ENCODE measurements at regions not wholly inside any gene's neighbourhood (a gene's known extent, or its start where the extent isn't known, plus 50 kb on each side); places are given as distances from the start of the nearest gene placed in this dataset.

GRCh38 chr22:22813126-22814075 is 74.2 kb upstream of the IGLL5 start:
- Mint-ChIP-seq H3K4me1 (ENCODE audit: low read depth) (peaks cover 81% of the 10 kb centered on the region), H3K4me3 (no peak overlapping the region), H3K9me3 (no peaks in the 10 kb centered on the region), H3K27me3 (no peaks in the 10 kb centered on the region), H3K27ac (peak overlapping the region; percentile 66), H3K36me3 (ENCODE audit: low read depth) (no peaks in the 10 kb centered on the region)
- Histone ChIP-seq H3K36me3 (ENCODE audit: insufficient read depth, low read length) (no peaks in the 10 kb centered on the region), H3K9me3 (ENCODE audit: control insufficient read depth in 1 of 2, insufficient read depth in 1 of 2, low read length in 2 of 2) (no peaks in the 10 kb centered on the region), H3K4me3 (ENCODE audit: low read length) (no peak overlapping the region), H3K27ac (ENCODE audit: low read depth in 1 of 2, low read length in 2 of 2) (no peak overlapping the region), H3K27me3 (ENCODE audit: control insufficient read depth in 1 of 2, insufficient read depth in 2 of 2, low read length in 2 of 2) (no peaks in the 10 kb centered on the region), H3K4me1 (ENCODE audit: insufficient read depth, low read length) (peaks cover 83% of the 10 kb centered on the region)
- intact Hi-C loops (cut with DNase I, micrococcal nuclease): no loop called here
- ATAC-seq (ENCODE audit: poor library complexity) (no peak), DNase-seq (no peak)
- no peak for TF ChIP-seq CTCF (IDR thresholded peaks at IDR 0.05)
- ChIA-PET POLR2A (interaction anchor here (1.1 kb wide), 1 partner anchor 11 kb away, joined by 3 read pairs; no protein-coding TSS in a partner anchor), CTCF (interaction anchor here (0.9 to 1.3 kb wide), 2 partner anchors 11 to 64 kb away, joined by 3 to 5 read pairs; no protein-coding TSS in a partner anchor)

GRCh38 chr22:22814666-22815396 is 72.8 kb upstream of the IGLL5 start:
- Histone ChIP-seq H3K36me3 (ENCODE audit: insufficient read depth, low read length) (no peaks in the 10 kb centered on the region), H3K4me1 (ENCODE audit: insufficient read depth, low read length) (peaks cover 96% of the 10 kb centered on the region), H3K27me3 (ENCODE audit: control insufficient read depth in 1 of 2, insufficient read depth in 2 of 2, low read length in 2 of 2) (no peaks in the 10 kb centered on the region), H3K9me3 (ENCODE audit: control insufficient read depth in 1 of 2, insufficient read depth in 1 of 2, low read length in 2 of 2) (no peaks in the 10 kb centered on the region), H3K4me3 (ENCODE audit: low read length) (no peak overlapping the region), H3K27ac (ENCODE audit: low read depth in 1 of 2, low read length in 2 of 2) (peak overlapping the region in 1 of 2 donors; percentile 78)
- H3K4me3 Mint-ChIP-seq: no peak overlapping the region
- peak overlapping the region; percentile 97 for H3K27ac Mint-ChIP-seq
- DNase-seq (no peak), ATAC-seq (ENCODE audit: poor library complexity) (no peak)
- peaks cover 82% of the 10 kb centered on the region for H3K4me1 Mint-ChIP-seq (ENCODE audit: low read depth)
- no peaks in the 10 kb centered on the region for H3K36me3 Mint-ChIP-seq (ENCODE audit: low read depth)
- ChIA-PET CTCF (interaction anchor here (0.8 kb wide), 1 partner anchor 51 kb away, joined by 3 read pairs; no protein-coding TSS in a partner anchor), POLR2A (interaction anchor here (0.8 to 1.9 kb wide), 2 partner anchors 13 to 34 kb away, joined by 3 to 7 read pairs; no protein-coding TSS in a partner anchor)
- H3K27me3 Mint-ChIP-seq: no peaks in the 10 kb centered on the region
- no peaks in the 10 kb centered on the region for H3K9me3 Mint-ChIP-seq
- intact Hi-C loops (cut with DNase I, micrococcal nuclease): no loop called here
- no peak for TF ChIP-seq CTCF (IDR thresholded peaks at IDR 0.05)

DNA sequence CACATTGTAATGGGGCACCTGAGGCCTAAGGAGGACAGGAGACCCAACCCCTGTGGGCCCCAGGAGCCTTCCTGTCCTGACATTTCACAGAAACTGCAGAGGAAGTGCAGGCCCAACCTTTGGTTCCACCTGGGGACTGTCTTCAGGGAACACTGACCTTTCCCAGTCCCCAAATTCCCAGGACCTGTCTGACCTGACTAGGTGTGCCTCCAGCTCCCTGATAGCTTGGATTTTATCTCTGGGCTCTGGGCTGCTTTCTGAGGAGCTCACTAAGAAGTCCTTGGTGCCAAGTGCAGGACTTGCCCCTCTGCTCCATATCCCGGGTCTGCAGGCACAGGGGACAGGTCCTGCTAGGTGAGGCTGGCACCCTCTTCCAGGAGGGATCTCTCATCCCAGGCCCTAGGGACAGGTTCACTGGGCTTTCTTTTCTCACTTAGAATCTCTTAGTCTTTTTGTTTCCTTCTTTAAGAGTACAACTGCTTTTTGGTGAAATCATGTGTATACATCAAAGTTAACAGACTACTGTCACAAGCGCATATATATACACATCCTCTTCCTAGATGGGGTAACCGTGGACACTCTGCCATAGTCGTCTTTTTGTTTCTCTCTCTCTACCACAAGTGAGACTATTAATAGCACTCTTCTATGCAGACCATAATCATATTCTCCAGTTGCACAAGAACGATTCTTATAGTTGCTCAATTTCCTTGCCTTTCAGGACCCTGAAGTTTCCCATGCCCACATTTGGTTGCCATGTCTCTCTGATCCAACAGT is 72.0 kb upstream of the IGLL5 start:
- Histone ChIP-seq H3K27me3 (ENCODE audit: control insufficient read depth in 1 of 2, insufficient read depth in 2 of 2, low read length in 2 of 2) (no peaks in the 10 kb centered on the region), H3K27ac (ENCODE audit: low read depth in 1 of 2, low read length in 2 of 2) (peak overlapping the region; percentile 8 to 78), H3K36me3 (ENCODE audit: insufficient read depth, low read length) (no peaks in the 10 kb centered on the region), H3K4me1 (ENCODE audit: insufficient read depth, low read length) (peaks cover 96% of the 10 kb centered on the region), H3K4me3 (ENCODE audit: low read length) (no peak overlapping the region), H3K9me3 (ENCODE audit: control insufficient read depth in 1 of 2, insufficient read depth in 1 of 2, low read length in 2 of 2) (no peaks in the 10 kb centered on the region)
- no peaks in the 10 kb centered on the region for H3K27me3 Mint-ChIP-seq
- H3K36me3 Mint-ChIP-seq (ENCODE audit: low read depth): no peaks in the 10 kb centered on the region
- TF ChIP-seq CTCF (IDR thresholded peaks at IDR 0.05): no peak
- intact Hi-C loops (cut with DNase I, micrococcal nuclease): loop anchor here in 1 of 2 experiments (2.0 kb wide), 1 partner anchor 27 kb away; no protein-coding TSS in a partner anchor
- no peak for ATAC-seq (ENCODE audit: poor library complexity)
- ChIA-PET CTCF (interaction anchor here (0.8 kb wide), 1 partner anchor 50 kb away, joined by 3 read pairs; no protein-coding TSS in a partner anchor), POLR2A (interaction anchor here (0.8 to 2.0 kb wide), 4 partner anchors 8 to 62 kb away, joined by 3 to 7 read pairs (median 4); no protein-coding TSS in a partner anchor)
- peaks cover 90% of the 10 kb centered on the region for H3K4me1 Mint-ChIP-seq (ENCODE audit: low read depth)
- peak overlapping the region; percentile 97 for H3K27ac Mint-ChIP-seq
- DNase-seq: peak in 1 of 14 experiments; percentile 59
- no peaks in the 10 kb centered on the region for H3K9me3 Mint-ChIP-seq
- H3K4me3 Mint-ChIP-seq: peak overlapping the region; percentile 16
